ENCODE measurements at regions not wholly inside any gene's neighbourhood (a gene's known extent, or its start where the extent isn't known, plus 50 kb on each side); places are given as distances from the start of the nearest gene placed in this dataset.
"Not testable (repeated sequence)": the region's sequence is repeated elsewhere in the genome, so short reads cannot be mapped to it uniquely, and the experiment has no call there.

DNA sequence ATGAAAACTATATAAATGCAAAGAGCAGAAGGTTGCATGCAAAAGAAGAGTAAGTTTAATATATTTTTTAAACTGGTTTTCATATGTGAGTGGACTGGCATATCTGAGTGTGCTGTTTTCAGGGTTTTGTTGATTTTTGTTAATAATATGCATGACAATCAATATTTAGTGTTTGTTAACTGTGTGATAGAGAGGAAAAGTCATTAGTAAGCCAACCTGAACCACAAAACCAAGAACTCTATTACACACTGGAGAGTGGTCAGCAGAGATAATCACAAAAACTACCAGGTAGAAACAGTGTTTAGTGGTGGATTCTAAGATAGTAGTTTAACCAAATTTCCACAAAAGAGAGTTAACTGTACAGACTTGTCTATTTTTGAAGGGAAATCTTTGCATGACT, 396.9 kb downstream of the GASK1B start:
- DNase-seq, result no peak

DNA sequence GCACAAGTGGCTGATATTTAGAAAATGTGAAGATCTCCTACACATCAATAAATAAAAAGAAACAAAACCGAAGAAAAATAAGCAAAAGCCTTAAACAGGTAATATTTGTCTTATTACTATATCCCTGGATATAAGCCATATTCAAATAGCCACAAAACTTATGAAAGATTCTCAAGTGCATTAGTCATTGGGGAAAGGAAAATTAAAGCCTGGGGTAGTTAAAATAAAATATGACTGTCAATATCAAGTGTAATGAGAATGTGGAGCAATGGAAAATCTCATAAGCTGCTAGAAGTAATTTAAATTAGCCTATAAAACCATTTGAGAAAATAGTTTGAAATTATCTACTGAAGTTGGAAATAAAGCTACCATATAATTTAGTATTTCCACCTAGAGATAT, 399.9 kb downstream of the GASK1B start:
- DNase-seq, result no peak

DNA sequence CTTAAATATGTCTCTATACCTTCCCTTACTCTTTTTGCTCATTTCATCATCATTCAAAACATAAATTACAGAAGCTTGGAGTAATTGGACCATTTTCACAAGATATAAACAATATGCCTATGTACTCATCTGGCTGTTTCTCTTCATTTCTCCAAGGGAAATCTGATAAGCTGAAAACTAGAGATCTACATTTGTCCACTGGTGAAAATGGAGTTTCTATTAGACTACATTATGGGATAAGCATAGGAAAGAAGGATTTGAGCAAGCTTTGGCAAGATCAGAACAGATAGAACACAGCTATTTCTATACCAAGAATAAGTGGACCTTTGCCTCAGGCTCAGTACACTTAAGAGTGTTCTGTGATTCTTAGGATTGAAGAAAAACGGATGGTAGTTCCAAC, 404.4 kb downstream of the GASK1B start:
- no peak for DNase-seq

DNA sequence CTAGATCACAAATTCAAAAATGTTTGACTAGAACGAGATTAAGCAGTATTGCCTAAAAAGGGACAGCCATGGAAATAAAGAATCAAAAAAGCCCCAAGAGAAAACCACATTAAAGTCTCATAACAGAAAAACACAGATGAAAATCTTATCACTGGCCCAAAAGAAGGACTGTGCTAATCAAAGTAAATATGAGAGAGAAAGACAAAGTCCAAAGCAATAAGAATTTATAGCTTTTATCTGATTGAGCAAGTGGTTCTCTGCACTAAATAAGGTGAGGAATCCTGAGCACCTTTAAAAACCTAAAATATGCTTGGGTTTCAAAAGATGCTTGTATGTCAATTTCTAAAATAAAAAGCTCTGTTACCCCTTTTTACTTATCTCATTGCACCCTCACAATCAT, 409.3 kb downstream of the GASK1B start:
- DNase-seq, result no peak

DNA sequence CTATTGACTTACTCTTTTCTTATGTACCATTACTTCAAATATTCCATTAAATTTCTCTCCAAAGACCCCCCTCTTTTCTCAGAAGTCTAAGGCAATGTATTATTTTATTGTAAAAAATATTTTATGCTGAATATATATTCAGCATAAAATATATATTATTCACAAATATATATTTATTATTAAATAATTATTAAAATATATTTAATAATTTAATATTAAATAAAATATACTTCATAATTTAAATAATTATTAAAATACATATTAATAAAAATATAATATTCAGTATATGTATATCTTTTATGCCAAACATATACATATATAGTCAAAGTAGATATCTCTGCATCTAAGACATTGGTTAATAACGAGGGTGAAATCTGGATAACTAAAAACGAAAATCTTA, 418.4 kb downstream of the GASK1B start:
- DNase-seq, result no peak

DNA sequence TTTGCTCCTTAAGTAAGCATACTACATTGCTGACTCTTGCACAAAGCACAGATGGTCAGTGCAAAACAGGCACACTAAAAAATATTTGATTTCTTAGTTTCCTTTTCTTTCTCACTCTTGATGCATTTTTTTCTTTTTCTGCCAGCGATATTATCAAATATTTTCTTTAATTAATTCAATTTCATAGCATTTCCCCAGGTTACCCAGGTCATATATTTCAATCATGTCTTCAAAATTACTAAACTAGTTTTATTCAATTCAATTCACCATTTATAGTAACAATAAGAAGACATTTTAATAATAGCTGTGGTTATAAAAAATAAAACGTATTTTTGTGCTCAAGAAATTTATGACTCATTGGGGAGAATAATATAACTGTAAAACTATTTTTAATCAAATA, 421.2 kb downstream of the GASK1B start:
- DNase-seq, result no peak

DNA sequence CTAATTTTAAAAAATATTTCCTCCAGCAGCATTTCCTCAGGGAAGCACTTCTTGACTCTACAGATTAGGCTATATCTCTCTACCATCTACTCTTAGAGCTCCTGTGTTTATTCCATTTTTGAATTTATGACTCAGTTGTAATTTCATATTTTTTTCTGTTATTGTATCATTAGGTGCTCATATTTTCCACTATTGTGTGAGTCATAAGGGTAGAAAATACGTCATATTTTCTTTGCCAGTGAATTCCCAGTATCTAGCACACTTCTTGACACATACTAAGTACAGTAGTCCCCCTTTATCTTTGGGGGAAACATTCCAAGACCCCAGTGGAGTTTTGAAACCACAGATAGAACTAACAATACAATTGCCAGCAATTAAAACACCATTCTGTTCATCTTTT, 431.2 kb downstream of the GASK1B start:
- no peak for DNase-seq

DNA sequence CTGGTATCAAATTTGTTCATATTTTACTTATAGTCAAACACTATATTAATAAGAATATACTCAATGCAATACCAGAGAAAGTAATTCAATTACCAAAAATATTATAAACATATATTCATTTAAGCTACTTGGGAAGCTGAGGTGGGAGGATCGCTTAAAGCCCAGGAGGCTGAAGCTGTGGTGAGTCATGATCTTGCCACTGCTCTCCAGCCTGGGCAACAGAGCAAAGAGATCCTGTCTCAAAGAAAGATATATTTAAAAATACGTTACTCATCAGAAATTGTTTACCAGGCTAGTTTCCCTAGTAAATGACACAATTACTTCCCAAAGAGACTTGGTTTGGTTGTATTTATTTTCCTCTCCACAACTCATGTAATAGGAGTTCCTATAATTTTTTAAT, 433.6 kb downstream of the GASK1B start:
- DNase-seq, result no peak

DNA sequence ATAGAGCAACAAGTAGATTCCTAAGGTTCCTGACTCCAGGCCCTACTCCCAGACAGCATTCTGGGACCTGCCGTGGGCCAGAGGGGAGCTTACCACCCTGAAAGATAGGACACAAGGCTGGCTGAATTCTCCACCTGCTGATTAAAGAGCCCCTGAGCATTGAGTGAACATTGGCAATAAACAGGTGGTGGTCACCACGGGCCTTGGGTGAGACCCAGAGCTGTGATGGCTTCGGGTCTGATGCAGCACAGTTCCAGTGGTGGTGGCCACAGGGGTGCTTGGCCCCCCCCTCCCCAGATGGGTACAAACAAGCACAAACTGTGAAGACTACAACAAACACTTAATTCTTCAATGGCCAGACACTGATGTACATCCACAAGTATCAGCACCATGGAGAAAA, 444.6 kb downstream of the GASK1B start:
- no peak for DNase-seq

DNA sequence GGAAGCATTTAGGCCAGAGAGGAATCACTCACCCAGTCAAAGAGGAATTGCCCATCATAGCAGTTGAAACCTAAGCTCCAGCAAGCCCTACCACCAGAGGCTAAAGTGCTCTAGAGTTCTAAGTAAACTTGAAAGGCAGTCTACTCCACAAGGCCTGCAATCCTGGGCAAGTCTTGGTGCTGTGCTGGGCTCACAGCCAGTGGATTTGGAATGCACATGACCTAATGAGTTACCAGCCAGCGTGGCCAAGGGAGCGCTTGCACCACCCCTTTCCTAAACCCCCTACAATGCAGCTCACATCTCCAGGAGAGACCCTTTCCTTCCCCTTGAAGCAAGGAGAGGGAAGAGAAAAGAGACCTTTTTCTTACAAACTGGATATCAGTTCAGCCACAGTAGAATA, 445.7 kb downstream of the GASK1B start:
- DNase-seq, result no peak

DNA sequence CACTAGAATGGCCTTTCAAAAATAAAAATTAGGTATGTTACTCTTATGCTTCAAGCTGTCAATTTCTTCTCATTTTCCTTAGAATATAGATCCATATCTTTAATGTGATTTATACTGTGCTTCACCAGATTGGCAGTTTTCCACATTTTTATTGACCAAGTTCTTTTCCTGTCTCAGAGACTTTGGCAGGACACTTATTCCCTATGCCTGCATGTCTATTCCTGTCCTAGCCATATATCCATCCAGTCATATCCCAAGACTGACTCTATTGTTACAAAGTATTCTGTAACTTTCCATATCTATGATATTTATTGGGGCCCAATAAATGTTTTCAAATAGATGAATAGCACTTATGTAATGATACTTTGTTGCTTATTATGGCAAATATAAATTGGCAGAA, 450.7 kb downstream of the GASK1B start:
- no peak for DNase-seq

DNA sequence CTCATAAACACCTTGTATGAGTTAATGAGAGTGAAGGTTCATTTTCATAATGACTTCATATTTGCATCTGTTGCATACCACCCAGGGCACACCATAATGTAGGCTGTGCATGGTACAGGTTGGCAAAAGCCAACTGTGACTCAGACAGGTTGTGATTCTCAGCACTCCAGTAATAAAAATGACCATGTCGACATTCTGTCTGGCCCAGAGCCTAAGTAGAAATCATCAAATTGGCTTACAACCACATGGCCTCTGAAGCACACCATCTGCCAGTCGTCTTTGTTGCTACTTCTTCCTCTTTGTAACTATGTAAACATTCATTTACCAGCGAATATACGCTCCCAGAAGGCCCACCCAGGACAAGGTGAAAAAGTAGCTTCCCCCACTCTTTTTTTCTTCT, 459.5 kb downstream of the GASK1B start:
- DNase-seq, result no peak

DNA sequence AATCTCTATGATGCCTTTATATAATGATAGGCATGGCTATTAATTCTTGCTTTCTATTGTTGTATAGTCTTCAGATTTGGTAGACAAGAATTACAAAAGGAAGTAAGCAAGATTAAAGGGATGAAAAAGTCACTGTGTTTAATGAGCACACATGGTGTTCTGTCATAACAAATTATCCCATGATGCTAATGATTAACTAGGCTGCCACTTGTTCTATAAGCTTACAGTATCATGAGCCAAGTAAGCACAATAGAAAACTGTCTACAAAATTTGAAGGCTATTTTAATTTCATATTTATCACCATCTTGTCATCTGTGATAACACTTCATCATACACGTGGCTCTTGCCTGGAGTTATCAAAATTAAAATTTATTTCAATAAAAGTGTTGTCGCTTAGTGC, 466.7 kb downstream of the GASK1B start:
- DNase-seq, result no peak

DNA sequence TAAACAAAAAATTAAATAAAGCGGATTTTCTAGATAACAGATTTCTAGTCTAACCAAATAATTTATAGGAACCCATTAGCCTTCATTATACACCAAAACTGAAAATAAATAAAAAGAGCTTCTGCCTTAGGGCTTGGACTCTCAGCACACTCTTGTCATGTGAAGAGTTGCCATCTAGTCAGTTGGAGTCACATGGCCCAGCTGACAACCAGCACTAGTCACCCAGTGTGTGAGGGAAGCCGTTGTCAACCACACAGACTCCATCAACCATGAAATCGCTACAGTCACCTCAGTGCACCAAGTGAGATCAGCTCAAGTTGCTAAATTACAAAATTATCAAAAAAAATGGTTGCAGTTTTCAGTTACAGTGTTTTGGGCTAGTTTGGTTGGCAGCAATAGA, 470.0 kb downstream of the GASK1B start:
- no peak for DNase-seq

DNA sequence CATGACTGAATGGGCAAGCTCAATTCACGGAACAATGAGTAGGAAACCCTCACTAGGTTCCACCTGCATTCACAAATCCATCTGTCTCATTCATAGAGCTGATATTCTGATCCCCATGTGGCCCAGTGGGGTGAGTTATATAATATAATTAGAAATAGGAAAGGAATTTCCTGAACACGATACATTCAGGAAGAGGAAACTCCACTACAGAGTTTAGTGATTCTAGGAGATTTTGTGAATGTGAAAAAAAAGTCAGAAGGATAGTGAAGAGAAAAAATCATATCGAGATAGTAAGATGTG, 471.2 kb downstream of the GASK1B start:
- no peak for DNase-seq

DNA sequence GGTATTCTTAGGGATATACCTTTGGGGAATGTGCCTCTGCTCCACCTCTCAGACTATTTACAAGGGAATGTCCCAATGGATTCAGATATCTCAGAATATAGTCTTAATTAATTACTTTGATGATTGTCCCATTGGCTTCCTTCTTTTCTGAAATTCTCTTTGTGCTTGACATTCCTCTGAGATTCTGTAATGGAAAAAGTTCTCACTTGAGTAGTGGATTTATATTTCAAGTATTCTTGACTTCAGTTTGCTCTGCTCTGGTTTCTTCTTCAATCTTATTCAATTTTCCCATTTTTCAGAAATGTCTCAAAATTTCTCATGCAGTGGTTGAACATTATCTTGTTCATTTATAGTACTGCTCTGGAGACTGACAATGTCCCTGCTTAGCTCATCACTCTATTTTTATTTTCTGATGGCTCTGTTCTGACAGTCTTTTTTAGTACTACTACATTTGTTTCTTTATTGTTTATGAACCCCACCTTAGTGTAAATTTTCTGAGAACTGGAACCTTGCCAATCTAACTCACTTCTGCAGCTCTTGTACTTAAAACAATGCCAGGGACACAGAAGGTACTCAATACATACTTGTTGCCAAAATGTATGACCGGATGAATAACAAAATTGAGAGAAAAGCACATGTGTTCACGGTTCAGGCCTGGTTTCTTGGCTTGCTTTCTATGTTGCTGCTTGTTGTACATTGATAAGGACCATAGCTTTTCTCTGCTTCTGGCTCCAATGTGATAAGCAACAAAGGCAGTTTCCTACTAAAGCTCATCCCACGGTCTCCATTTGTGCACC, 471.7 kb downstream of the GASK1B start:
- no peak for DNase-seq

DNA sequence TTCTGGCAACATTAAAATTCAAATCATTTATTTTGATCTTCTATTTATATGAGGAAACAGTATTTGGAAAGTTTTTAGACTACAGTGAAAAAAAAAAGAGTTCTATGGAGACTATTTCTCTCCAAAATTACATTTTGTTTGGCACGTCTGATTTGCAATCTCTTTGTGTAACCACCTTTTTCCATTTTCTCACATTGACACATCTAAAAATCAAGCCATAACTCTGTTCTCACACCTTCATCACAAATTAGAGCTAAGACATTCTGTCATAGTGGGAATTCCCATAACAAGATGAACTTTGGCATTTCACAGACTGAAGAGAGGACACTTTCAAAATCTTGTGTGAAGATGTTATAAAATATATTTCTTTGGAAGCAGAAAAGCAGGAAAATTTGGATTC, 468.9 kb downstream of the GRIA2 start:
- DNase-seq, result no peak

DNA sequence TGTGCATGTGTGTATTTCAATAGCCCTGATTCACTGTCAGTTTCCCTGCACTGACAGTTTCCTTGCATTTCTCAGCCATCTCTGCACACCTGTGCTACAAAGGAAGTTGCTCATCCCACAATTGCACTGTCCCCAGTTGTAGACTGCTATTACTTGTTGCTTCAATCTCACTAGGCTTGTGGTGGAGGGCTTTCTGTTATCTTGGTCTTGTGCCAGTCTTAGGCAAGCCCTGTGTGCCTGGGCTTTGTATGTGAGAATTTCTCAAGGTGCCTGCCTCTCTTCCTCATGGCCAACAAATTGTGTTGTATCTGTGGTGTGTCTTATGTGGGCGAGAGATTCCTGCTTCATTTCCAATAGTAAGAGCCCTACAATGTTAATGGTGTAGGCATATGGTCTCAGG, 467.4 kb downstream of the GRIA2 start:
- no peak for DNase-seq

DNA sequence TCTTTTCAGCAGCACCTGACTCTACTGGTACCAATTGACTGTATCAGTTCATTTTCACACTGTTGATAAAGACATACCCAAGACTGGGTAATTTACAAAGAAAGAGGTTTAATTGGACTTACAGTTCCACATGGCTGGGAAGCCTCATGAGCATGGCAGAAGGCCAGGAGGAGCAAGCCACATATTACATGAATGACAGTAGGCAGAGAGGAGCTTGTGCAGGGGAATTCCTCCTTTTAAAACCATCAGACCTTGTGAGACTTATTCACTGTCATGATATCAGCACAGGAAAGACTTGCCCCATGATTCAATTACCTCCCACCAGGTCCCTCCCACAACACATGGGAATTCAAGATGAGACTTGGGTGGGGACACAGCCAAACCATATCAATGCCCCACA, 458.8 kb downstream of the GRIA2 start:
- not testable (repeated sequence) for DNase-seq

DNA sequence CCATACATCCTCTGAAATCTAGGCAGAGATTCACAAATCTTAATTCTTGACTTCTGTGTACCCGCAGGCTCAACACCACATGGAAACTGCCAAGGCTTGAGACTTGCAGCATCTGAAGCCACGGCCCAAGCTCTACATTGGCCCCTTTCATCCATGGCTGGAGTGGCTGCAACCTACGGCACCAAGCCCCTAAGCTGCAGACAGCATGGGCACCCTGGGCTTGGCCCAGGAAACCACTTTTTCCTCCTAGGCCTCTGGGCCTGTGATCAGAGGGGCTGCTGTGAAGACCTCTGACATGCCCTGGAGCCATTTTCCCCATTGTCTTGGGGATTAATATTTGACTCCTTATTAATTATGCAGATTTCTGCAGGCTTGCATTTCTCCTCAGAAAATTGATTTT, 457.9 kb downstream of the GRIA2 start:
- no peak for DNase-seq

DNA sequence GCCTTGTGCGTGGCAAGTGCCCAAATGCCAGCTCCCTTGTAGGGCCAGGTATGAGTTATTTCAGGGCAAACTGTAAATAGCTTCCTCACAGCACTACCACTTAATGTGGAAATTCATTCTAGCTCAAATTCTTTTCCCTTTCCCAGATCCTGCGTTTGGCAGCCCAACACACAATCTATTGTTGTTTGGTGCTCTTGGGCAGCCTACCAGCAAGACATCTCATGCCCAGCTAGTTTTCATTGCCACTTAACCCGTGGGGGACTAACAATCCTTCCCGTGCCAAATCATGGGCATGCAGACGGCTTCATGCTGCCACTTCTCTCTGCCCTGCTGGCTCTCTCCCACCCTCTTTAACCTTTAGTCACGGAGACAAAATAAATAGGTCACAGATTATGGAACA, 454.2 kb downstream of the GRIA2 start:
- no peak for DNase-seq

DNA sequence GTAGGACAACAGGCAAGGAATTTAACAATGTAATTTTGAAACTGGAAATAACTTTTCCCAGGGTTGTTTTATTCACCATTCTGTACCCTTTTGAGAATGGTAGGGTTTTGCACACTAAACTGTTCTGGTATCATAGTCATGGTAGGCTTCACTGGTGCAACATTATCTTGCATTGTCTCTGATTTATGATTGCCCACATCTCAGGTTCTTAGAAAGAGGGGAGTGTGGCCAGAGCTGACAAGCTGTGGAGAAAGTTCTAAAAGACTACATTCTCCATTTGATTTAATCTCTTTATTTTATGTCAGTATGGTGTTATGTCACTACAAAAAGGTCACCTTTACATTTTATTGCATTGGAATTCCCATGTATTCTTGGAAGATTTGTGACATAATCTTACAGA, 447.3 kb downstream of the GRIA2 start:
- DNase-seq, result no peak

DNA sequence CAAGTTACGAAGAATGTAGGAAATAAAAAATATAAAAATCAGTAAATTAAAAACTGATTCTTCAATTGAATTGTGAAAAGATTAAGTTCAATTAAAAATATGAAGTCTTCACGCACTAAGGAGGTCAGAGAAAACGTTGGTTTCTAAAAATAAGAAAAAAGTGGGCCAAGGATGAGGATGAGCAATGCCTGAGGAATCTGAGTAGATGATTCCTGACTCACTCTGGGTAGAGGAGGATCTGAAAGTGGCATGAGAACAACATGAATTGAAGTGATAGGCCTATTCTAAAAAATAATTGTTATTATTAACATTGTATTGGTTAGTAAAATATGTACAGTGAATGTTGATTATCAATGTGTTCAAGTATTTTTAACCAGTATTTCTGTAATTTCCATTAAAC, 444.2 kb downstream of the GRIA2 start:
- DNase-seq, result no peak

DNA sequence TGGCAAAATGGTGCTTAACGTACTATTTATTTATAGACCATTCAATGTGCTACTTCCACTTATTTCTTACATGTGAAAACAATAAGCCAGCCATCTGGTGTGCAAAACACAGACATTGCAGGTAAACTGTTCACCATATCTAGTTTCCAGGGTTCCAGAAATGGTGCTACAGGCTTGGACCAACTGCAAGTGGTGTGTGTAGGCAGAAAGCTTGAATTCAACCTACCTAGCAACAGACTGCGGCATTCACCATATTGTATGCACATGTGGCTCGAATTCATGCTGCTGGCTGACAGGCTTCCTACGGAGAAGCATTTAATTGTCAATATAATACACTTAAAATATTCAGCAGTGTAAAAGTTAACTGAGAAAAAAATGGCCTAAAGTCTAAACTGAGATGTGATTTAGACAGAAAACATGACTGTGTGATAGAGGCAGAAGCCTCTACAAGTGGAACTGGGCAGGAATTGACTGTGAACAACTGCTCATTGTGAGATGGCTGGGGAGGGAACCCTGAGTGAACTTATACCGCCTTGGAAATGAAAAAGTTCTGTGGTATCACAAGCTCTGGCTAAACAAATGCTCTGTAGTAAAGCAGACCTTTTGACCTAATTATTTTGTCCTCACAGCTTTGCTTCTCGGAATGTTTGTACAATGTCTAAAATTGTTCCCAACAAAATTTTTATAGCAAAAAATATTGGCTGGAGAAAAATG, 434.7 kb downstream of the GRIA2 start:
- no peak for DNase-seq

DNA sequence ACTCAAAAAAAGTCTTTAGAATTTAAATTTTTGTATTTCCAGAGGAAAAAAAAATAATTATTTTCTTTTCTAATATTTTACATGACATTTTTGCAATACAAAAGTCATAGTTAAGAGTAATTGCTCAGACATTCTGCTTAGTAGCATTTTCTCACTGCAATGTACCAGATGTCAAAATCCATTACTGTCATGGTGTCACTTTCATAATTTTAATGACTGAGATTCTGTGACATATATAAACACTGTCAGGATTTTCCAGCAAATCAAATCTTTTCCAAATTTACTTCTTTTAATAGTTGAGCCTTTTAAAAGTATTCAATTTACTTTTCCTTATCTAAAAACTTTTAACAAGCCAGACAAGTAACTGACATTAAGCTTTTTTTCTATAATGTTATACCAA, 422.7 kb downstream of the GRIA2 start:
- DNase-seq, result no peak

Measured in activated CD4-positive, alpha-beta T cell treated with anti-CD3 and anti-CD28 coated beads, Interleukin-10, Interleukin-2, amounts not matched to agents 100 ng/mL and 50 ng/mL, durations not matched to agents 16 hours and 8 hours (primary cell).